OCI-LY1 (cell line): ENCODE measurements at regions not wholly inside any gene's neighbourhood (a gene's known extent, or its start where the extent isn't known, plus 50 kb on each side); places are given as distances from the start of the nearest gene placed in this dataset.

Experiments
- CTCF ChIP-seq: fragments of 200-600 bp; sonication (generic), shearing (Covaris generic); IDR thresholded peaks from 2 replicates; pipeline ENCODE4 v1.5.1; 2017; ENCODE audit warnings: mild to moderate bottlenecking, antibody characterized with exemption, low read length, moderate library complexity, mixed read lengths
- EZH2 ChIP-seq: fragments of 200-600 bp; sonication (generic), shearing (Covaris generic); IDR thresholded peaks from 2 replicates; pipeline ENCODE4 v1.8.0; 2017; ENCODE audit warnings: borderline replicate concordance, mixed run types, mild to moderate bottlenecking, antibody characterized with exemption, low read length, moderate library complexity, mixed read lengths

GRCh38 chr14:101057394-101057793 is 153.9 kb upstream of the RTL1 start:
- TF ChIP-seq CTCF (no peak), EZH2 (no peak)
